Activated CD8-positive, alpha-beta memory T cell treated with anti-CD3 and anti-CD28 coated beads for 48 hours (primary cell): ENCODE measurements at regions not wholly inside any gene's neighbourhood (a gene's known extent, or its start where the extent isn't known, plus 50 kb on each side); places are given as distances from the start of the nearest gene placed in this dataset.

Experiments used
- DNase-seq, 3 experiments: peaks; one replicate each; pipeline ENCODE4 v3.0.0-alpha.2; 2020; ENCODE audit warnings: low read depth in 2 of 3, low spot score in 2 of 3

DNA sequence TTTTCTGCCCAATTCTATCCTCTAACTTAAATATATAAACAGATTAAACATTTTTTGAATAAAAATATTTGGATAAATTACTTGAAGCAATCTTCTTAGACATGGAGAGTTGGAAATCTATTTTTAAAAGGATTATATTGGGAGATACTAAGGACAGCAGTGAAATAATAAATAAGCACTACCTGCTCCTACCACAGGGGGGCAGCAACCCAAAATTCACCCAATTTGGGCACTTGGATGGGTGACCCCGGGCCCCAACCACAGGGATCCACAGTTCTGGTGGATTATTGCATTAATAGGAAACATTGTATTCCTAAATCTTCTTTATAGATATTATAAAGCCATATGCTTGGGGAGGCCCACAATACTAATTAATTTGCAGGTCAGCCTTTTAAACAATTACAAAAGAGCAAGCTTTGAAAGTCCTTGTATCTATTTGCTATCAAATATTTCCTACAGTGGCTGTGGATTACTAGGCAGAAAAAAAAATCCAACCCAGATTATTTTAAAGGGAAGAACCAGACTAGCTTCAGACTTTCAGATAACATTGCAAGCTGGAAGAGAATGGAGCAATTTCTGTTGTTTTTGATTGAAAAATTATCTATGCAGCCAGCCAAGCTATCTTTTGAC is 66.4 kb upstream of the PDE10A start:
- DNase-seq, result peak in 2 of 3 experiments; percentile 7 to 9

DNA sequence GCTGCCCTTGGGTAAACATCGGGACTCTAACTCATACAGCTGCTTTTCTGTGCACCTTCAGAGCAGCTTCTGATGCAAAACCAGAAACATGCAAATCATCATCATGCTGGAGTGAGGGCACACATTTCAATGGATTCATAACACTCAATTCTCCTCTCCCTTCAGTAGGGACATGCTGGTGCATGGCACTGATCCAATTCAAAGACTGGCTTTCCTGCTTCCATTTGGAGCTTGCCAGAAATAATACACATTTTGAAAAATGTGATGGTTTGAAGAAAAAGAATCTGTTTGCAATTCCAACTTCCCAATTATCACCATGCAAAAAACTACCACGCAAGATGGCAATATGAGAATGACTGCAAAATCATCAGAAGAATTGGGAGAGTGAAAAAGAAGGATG is 65.2 kb upstream of the PDE10A start:
- no peak for DNase-seq

DNA sequence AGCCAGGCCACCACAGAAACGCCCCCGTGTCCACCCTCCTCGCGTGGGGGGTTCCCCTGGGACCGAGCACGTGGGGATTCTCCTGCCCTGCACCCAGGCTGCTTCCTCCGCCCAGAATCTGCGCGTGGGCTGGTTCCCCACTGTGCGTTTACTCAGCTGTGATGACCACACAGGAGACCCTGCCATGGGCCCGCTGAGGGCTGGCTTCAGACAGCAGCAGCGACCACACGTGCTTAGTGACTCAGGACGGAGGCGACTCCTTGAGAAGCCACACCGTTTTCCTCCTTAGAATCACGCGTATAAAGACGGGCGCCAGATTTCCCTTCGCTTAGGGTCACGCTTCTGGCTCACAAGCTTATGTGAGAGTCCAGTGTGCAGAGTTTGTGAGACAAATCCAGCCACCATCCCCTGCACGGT is 63.9 kb upstream of the PDE10A start:
- no peak for DNase-seq

DNA sequence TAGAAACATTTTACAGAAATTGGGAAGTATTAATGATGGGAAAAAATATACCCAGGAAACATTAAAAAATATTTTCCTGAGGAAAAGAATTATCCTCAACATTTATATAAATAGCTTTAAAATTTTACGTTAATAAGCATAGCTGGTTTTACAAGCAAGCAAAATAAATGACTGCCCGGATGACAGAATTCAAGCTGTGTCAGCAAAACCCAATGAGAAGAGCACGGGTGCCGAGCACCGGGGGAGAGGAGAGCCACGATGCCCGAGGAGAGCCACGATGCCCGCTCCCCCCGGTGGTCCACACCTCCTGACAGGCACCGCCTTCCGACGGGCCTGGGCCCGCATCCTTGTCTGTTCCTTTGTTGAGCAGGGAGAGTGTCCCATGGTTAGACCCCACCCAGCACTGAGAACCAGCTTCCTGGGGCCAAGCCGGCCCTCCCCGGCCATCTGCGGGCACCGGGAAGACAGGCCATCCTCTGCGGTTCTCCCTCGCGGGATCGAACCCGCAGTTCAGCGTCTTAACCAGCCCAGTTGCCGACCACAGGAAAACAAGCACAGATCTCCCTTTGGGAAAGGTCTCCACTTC is 63.3 kb upstream of the PDE10A start:
- no peak for DNase-seq

GRCh38 chr6:165725201-165725600 is 62.2 kb upstream of the PDE10A start:
- DNase-seq, result no peak

DNA sequence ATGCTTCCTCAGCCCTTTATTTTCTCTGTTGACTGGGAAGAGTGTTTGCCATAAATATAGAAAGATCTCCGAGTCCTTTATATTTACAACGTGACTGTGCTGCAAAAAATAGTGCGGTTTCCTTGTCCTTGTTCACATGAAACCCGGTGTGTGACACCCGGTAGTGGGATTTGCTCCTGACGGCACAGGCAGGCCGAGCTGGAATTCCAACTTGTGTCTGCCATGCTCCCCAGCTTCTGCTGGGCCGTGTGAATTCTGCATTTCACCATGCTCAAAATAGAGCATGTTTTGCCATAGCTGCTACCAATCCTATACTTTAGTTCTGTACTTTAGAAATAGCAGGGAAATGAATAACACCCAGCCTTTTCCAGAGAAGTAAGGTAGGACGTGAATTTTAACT is 60.3 kb upstream of the PDE10A start:
- DNase-seq, result no peak

- DNase-seq, result no peak
These were observed 59.0 kb upstream of the PDE10A start for GRCh38 chr6:165722022-165722421.

DNA sequence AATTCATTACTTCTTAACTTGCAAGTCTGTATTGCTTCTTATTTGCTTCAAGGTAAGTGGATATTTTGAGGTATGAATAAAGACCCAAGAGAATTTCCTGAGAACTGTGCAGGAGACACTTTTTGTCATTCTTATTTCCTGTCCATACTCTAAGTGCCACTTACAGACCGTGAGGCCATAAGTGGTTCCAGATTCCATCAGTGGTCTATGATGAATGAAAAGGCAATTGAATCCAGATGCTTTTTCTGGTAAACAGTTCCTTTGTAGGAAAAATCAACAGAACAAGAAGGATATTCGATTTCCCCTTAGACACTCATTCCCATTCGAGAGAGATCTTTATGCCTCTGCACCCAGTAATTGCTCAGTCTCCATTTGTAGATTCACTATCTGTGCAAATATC is 58.3 kb upstream of the PDE10A start:
- no peak for DNase-seq

- no peak for DNase-seq
These were observed 55.5 kb upstream of the PDE10A start for GRCh38 chr6:165718491-165718891.

DNA sequence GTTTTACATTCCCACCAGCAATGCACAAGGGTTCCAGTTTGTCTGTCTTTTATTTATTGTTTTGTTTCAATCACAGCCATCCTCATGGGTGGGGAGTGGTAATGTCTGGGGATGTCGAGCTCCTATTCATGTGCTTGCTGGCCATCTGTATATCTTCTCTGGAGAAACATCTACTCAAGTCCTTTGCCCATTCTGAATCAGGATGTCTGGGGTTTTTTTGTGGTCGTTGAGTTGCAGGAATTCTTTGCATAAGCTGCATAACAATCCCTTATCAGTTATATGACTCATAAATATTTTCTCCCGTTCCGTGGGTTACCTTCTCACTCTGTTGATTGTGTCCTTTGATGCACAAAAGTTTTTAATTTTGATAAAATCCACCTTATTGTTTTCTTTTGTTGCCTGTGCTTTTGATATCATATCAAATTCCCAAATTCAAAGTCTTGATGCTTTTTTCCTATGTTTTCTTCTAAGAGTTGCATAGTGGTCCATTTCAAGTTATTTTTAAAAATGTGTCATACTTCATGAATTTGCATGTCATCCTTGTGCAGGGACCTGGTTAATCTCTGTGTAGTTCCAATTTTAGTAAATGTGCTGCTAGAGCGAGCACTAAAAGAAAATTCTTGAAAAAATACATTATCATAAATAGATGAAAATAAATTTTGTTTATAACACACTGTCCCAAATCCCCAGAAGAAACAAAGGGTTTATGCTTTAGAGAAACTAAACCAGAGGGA is 54.9 kb upstream of the PDE10A start:
- no peak for DNase-seq

DNA sequence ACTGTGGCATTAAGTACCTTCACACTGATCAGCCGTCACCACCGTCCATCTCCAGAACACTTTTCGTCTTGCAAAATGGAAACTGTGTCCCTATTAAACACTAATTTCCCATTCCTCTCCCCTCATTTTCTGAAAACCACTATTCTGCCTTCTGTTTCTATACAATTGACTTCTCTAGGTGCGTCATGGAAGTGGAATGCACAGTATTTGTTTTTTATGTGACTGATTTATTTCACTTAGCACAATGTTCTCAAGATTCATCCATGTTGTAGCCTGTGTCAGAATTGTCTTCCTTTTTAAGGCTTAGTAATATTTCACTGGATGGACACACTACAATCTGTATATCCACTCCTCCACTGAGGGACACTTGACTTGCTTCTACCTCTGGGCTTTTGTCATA is 53.8 kb upstream of the PDE10A start:
- DNase-seq, result no peak

DNA sequence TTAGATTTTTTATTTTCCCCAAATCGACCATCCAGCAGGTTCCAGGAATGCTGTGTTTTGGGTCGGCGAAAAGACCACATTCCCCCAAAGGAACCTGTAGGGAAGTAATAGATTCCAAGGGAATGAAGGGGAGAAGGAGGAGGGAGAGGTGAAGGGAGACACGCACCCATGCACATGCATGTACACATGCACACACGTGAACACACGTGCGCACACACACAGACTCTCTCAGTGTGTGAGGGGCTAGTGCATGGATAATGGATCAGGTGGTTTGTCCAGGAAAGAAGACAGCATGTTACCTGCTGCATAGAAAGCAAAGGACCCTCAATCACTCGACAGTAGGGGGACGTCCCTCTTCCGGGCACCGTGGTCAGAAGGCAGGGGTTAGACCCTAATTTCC is 52.4 kb upstream of the PDE10A start:
- DNase-seq, result no peak

DNA sequence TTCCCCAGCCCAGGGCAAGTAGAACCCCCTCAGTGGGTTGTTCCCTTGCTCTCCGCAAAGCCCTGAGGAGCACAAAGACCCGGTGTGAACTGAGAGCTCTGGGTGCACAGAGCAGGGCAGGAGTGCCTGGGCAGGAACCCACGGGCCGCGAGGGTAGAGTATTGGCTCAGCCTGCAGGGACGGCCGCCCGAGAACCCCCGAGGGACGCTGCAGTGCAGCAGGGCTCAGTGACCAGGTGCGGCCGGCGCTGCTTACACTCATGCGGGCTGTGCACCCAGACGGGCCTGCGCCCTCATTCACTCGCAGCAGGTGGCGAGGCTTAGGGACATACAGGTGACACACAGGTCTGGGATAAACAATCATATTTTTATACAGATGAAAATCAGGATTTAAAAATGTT is 51.9 kb upstream of the PDE10A start:
- DNase-seq, result no peak

GRCh38 chr6:165713845-165714466 is 50.9 kb upstream of the PDE10A start:
- no peak for DNase-seq
